OCI-LY3 (cell line): ENCODE measurements at regions not wholly inside any gene's neighbourhood (a gene's known extent, or its start where the extent isn't known, plus 50 kb on each side); places are given as distances from the start of the nearest gene placed in this dataset.

Source experiments
- H2AFZ ChIP-seq: fragments of 200-600, 300-600 bp; shearing (Covaris generic); 2 replicates; pipeline ENCODE4 v1.6.0; 2014; ENCODE audit warnings: antibody characterized with exemption, low read depth, low read length
- H3K27ac ChIP-seq: fragments of 200-600, 300-600 bp; sonication (generic); 2 replicates; pipeline ENCODE4 v1.5.1; 2014; ENCODE audit warnings: mild to moderate bottlenecking, low read length, moderate library complexity, mixed read lengths
- H3K27me3 ChIP-seq: fragments of 200-600, 300-600 bp; sonication (generic); 2 replicates; pipeline ENCODE4 v1.6.1; 2014; ENCODE audit warnings: low read depth, low read length, mixed read lengths
- H3K36me3 ChIP-seq: fragments of 200-600, 300-600 bp; sonication (generic); replicated peaks from 2 replicates; pipeline ENCODE3; 2014; ENCODE audit warnings: low read depth, low read length, mixed read lengths
- H3K4me1 ChIP-seq: fragments of 300-600, 200-600 bp; sonication (generic); 2 replicates; pipeline ENCODE4 v1.6.1; 2014; ENCODE audit warnings: low read length, mixed read lengths
- H3K4me2 ChIP-seq: fragments of 200-600, 300-600 bp; sonication (generic); 2 replicates; pipeline ENCODE4 v1.6.1; 2014; ENCODE audit warnings: low read length, mixed read lengths
- H3K4me3 ChIP-seq: fragments of 300-600, 200-600 bp; sonication (generic); 2 replicates; pipeline ENCODE4 v1.5.1; 2014; ENCODE audit warnings: antibody characterized with exemption, mild to moderate bottlenecking, low read length, moderate library complexity
- H3K79me2 ChIP-seq: fragments of 300-600, 200-600 bp; shearing (Covaris generic); 2 replicates; pipeline ENCODE4 v1.6.1; 2014; ENCODE audit warnings: mild to moderate bottlenecking, low read length, mixed read lengths
- H3K9ac ChIP-seq: fragments of 300-600, 200-600 bp; shearing (Covaris generic); 2 replicates; pipeline ENCODE4 v1.6.0; 2014; ENCODE audit warnings: mild to moderate bottlenecking, low read length, moderate library complexity
- H3K9me3 ChIP-seq: fragments of 200-600, 300-600 bp; shearing (Covaris generic); 2 replicates; pipeline ENCODE4 v1.6.1; 2014; ENCODE audit warnings: low read length, mixed read lengths; ENCODE audit not compliant: insufficient read depth
- H4K20me1 ChIP-seq: fragments of 200-600, 300-600 bp; sonication (generic); 2 replicates; pipeline ENCODE4 v1.6.1; 2016; ENCODE audit warnings: low read length, mixed read lengths; ENCODE audit not compliant: insufficient read depth
- EZH2phosphoT487 ChIP-seq: fragments of 200-600 bp; shearing (Covaris generic); IDR thresholded peaks from 2 replicates; pipeline ENCODE4 v1.6.1; 2018; ENCODE audit warnings: antibody characterized with exemption, mixed run types, low read depth
- TF ChIP-seq, protein P1 (sequence below): fragments of 200-600, 300-600 bp; sonication (generic); IDR thresholded peaks from 2 replicates; pipeline ENCODE4 v1.5.1; 2014; ENCODE audit warnings: antibody characterized with exemption, low read length, low read depth

DNA sequence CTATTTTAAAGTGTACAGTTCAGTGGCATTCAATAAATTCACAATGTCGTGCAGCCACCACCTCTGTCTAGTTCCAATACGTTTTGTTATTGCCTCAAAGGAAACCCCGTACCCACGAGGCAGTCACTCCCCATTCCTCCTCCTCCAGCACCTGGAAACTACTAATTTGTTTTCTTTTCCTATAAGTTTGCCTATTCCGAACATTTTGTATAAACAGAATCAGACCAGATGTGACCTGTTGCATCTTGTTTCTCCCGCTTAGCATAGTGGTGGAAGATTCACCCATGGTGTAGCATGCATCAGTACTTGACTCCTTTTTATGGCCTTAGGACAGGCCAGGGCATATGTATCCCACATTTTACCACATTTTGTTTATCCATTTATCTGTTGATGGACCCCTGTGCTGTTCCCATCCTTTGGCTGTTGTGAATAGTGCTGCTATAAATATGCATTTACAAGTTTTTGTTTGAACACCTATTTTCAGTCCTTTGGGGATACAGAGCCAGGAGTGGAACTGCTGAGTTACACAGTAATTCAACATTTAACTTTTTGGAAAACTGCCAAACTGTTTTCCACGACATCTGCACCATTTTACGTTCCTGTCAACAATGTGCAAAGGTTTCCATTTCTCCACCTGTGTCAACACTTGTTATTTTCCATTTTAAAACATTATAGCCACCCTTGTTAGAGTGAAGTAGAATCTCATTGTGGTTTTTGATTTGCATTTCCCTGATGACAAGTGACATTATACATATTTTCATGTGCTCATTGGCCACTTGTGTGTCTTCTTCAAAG, 57.8 kb upstream of the STX18 start:
- Histone ChIP-seq H3K9me3 (peaks cover 3% of the 10 kb centered on the region; the same call in 1 of the 2 replicates), H3K9ac (no peak overlapping the region), H3K4me2 (no peak overlapping the region), H3K79me2 (no peaks in the 10 kb centered on the region), H3K27me3 (no peaks in the 10 kb centered on the region), H3K27ac (no peak overlapping the region), H4K20me1 (no peaks in the 10 kb centered on the region), H3K36me3 (peaks cover 18% of the 10 kb centered on the region), H2AFZ (no peak overlapping the region), H3K4me1 (no peaks in the 10 kb centered on the region), H3K4me3 (no peak overlapping the region)
- TF ChIP-seq, protein P1, sequence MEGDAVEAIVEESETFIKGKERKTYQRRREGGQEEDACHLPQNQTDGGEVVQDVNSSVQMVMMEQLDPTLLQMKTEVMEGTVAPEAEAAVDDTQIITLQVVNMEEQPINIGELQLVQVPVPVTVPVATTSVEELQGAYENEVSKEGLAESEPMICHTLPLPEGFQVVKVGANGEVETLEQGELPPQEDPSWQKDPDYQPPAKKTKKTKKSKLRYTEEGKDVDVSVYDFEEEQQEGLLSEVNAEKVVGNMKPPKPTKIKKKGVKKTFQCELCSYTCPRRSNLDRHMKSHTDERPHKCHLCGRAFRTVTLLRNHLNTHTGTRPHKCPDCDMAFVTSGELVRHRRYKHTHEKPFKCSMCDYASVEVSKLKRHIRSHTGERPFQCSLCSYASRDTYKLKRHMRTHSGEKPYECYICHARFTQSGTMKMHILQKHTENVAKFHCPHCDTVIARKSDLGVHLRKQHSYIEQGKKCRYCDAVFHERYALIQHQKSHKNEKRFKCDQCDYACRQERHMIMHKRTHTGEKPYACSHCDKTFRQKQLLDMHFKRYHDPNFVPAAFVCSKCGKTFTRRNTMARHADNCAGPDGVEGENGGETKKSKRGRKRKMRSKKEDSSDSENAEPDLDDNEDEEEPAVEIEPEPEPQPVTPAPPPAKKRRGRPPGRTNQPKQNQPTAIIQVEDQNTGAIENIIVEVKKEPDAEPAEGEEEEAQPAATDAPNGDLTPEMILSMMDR, result no peak
- no peak for TF ChIP-seq EZH2phosphoT487

DNA sequence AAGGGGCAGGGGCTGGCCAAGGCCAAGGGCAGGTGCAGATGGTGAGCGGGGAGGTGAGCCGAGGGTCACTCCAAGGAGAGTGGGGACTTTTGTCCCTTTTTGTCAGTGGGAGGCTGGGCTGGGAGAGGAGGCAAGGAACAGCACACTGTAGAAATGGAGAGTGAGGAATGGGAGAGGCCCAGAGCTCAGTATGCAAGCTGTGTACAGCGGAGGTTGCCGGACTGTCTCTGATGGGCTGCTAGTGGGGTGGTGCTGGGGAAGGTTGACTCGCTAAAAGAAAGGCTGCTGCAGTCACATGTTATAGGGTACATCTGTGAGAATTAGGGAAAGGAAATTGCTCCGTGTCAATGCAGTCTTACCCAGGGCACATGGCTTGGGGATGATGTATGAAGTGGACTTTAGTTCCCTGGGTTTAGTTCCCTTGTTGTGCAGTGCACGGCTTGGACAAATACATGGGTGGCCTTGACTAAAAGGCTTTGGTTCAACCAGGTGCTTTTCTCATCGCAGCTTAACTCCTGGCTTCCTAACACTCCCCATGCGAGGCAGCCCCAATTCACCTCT, 57.1 kb upstream of the STX18 start:
- Histone ChIP-seq H3K27ac (no peak overlapping the region), H3K9me3 (peaks cover 3% of the 10 kb centered on the region; the same call in 1 of the 2 replicates), H3K9ac (no peak overlapping the region), H3K36me3 (peaks cover 18% of the 10 kb centered on the region), H2AFZ (no peak overlapping the region), H4K20me1 (no peaks in the 10 kb centered on the region), H3K4me2 (no peak overlapping the region), H3K4me3 (no peak overlapping the region), H3K4me1 (no peaks in the 10 kb centered on the region), H3K27me3 (no peaks in the 10 kb centered on the region), H3K79me2 (no peaks in the 10 kb centered on the region)
- TF ChIP-seq EZH2phosphoT487, result no peak
- TF ChIP-seq, protein P1, result no peak

DNA sequence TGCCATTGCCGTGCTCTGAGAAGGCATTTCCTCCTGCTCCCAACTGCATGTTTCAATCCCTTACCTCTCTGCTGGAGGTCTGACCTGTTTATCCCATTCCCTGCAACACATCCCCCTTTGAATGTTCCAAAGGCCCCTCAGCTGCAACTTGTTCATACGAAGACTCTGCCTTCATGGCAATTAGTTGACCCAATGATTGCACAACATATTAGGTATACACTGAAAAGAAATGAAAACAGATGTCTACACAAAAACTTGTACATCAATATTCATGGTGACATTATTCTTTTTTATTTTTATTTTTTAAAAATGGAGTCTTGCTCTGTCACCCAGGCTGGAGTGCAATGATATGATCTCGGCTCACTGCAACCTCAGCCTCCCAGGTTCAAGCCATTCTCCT, 54.9 kb upstream of the STX18 start:
- peaks cover 20% of the 10 kb centered on the region for H3K36me3 ChIP-seq
- peaks cover 3% of the 10 kb centered on the region; the same call in 1 of the 2 replicates for H3K9me3 ChIP-seq
- no peak overlapping the region for H3K4me2 ChIP-seq
- H3K4me3 ChIP-seq, result no peak overlapping the region
- H3K27ac ChIP-seq, result no peak overlapping the region
- H2AFZ ChIP-seq, result no peak overlapping the region
- no peak overlapping the region for H3K9ac ChIP-seq
- no peak for TF ChIP-seq EZH2phosphoT487
- TF ChIP-seq, protein P1, result no peak
- H4K20me1 ChIP-seq, result no peaks in the 10 kb centered on the region
- H3K27me3 ChIP-seq, result no peaks in the 10 kb centered on the region
- H3K4me1 ChIP-seq, result no peaks in the 10 kb centered on the region
- H3K79me2 ChIP-seq, result no peaks in the 10 kb centered on the region

DNA sequence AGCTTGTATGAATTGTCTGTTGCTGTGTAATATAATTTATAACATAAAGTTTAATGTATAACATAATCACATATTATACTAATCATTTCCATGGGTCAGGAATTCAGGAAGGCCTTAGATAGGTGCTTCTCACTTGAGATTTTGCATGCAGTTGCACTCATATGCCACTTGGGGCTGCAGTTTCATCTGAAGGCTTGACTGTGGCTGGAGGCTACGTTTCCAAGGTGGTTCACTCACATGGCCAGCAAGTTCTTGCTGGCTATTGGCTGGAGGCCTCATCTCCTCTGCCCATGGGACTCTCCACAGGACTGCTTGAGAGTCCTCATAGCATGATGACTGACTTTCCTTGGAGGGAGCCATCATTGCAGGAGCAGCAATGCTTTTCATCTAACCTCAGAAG, 53.4 kb upstream of the STX18 start:
- Histone ChIP-seq H3K27ac (no peak overlapping the region), H3K36me3 (peaks cover 20% of the 10 kb centered on the region), H3K4me1 (no peaks in the 10 kb centered on the region), H3K9ac (no peak overlapping the region), H3K9me3 (peaks cover 3% of the 10 kb centered on the region; the same call in 1 of the 2 replicates), H4K20me1 (no peaks in the 10 kb centered on the region), H3K79me2 (no peaks in the 10 kb centered on the region), H3K4me2 (no peak overlapping the region), H3K27me3 (no peaks in the 10 kb centered on the region), H3K4me3 (no peak overlapping the region), H2AFZ (no peak overlapping the region)
- TF ChIP-seq, protein P1, result no peak
- no peak for TF ChIP-seq EZH2phosphoT487
